ENCODE measurements at regions not wholly inside any gene's neighbourhood (a gene's known extent, or its start where the extent isn't known, plus 50 kb on each side); places are given as distances from the start of the nearest gene placed in this dataset.

- Histone ChIP-seq H3K36me3 (ENCODE audit: insufficient read depth, low read length) (no peaks in the 10 kb centered on the region), H3K4me3 (ENCODE audit: low read length) (no peak overlapping the region), H3K4me1 (ENCODE audit: insufficient read depth, low read length) (no peaks in the 10 kb centered on the region), H3K27ac (ENCODE audit: low read depth in 1 of 2, low read length in 2 of 2) (no peak overlapping the region), H3K9me3 (ENCODE audit: control insufficient read depth in 1 of 2, insufficient read depth in 1 of 2, low read length in 2 of 2) (peaks cover 0 to 12% of the 10 kb centered on the region in 2 experiments), H3K27me3 (ENCODE audit: control insufficient read depth in 1 of 2, insufficient read depth in 2 of 2, low read length in 2 of 2) (peaks cover 0 to 3% of the 10 kb centered on the region in 2 experiments)
- H3K9me3 Mint-ChIP-seq: no peaks in the 10 kb centered on the region
- ChIA-PET POLR2A (no interaction called here), CTCF (no interaction called here)
- intact Hi-C loops (cut with DNase I, micrococcal nuclease): no loop called here
- no peak overlapping the region for H3K4me3 Mint-ChIP-seq
- H3K36me3 Mint-ChIP-seq (ENCODE audit: low read depth): no peaks in the 10 kb centered on the region
- H3K4me1 Mint-ChIP-seq (ENCODE audit: low read depth): no peaks in the 10 kb centered on the region
- peaks cover 16% of the 10 kb centered on the region for H3K27me3 Mint-ChIP-seq
- TF ChIP-seq CTCF (IDR thresholded peaks at IDR 0.05): no peak
- ATAC-seq (ENCODE audit: poor library complexity) (no peak), DNase-seq (no peak)
- no peak overlapping the region for H3K27ac Mint-ChIP-seq
These were observed 179.0 kb upstream of the NECTIN1 start for GRCh38 chr11:119907878-119908572.

- H3K27me3 ChIP-seq (ENCODE audit: control insufficient read depth in 1 of 2, insufficient read depth in 2 of 2, low read length in 2 of 2): peaks cover 0 to 3% of the 10 kb centered on the region in 2 experiments
- peaks cover 16% of the 10 kb centered on the region for H3K27me3 Mint-ChIP-seq
- H3K9me3 ChIP-seq (ENCODE audit: control insufficient read depth in 1 of 2, insufficient read depth in 1 of 2, low read length in 2 of 2): peaks cover 0 to 12% of the 10 kb centered on the region in 2 experiments
- H3K27ac ChIP-seq (ENCODE audit: low read depth in 1 of 2, low read length in 2 of 2): no peak overlapping the region
- POLR2A ChIA-PET: no interaction called here
- H3K9me3 Mint-ChIP-seq: no peaks in the 10 kb centered on the region
- CTCF ChIA-PET: no interaction called here
- no peaks in the 10 kb centered on the region for H3K4me1 ChIP-seq (ENCODE audit: insufficient read depth, low read length)
- no peaks in the 10 kb centered on the region for H3K36me3 ChIP-seq (ENCODE audit: insufficient read depth, low read length)
- no peaks in the 10 kb centered on the region for H3K36me3 Mint-ChIP-seq (ENCODE audit: low read depth)
- no peak for TF ChIP-seq CTCF (IDR thresholded peaks at IDR 0.05)
- intact Hi-C loops (cut with DNase I, micrococcal nuclease): no loop called here
- H3K4me3 ChIP-seq (ENCODE audit: low read length): no peak overlapping the region
- no peaks in the 10 kb centered on the region for H3K4me1 Mint-ChIP-seq (ENCODE audit: low read depth)
- H3K27ac Mint-ChIP-seq: no peak overlapping the region
- no peak overlapping the region for H3K4me3 Mint-ChIP-seq
- DNase-seq: no peak
- ATAC-seq (ENCODE audit: poor library complexity): no peak
These were observed 178.3 kb upstream of the NECTIN1 start for GRCh38 chr11:119907122-119907851.

- Histone ChIP-seq H3K27me3 (ENCODE audit: control insufficient read depth in 1 of 2, insufficient read depth in 2 of 2, low read length in 2 of 2) (peaks cover 0 to 3% of the 10 kb centered on the region in 2 experiments), H3K27ac (ENCODE audit: low read depth in 1 of 2, low read length in 2 of 2) (no peak overlapping the region), H3K4me3 (ENCODE audit: low read length) (no peak overlapping the region), H3K4me1 (ENCODE audit: insufficient read depth, low read length) (no peaks in the 10 kb centered on the region), H3K9me3 (ENCODE audit: control insufficient read depth in 1 of 2, insufficient read depth in 1 of 2, low read length in 2 of 2) (peaks cover 0 to 12% of the 10 kb centered on the region in 2 experiments), H3K36me3 (ENCODE audit: insufficient read depth, low read length) (no peaks in the 10 kb centered on the region)
- DNase-seq (no peak), ATAC-seq (ENCODE audit: poor library complexity) (no peak)
- intact Hi-C loops (cut with DNase I, micrococcal nuclease): no loop called here
- CTCF ChIA-PET: no interaction called here
- no peaks in the 10 kb centered on the region for H3K36me3 Mint-ChIP-seq (ENCODE audit: low read depth)
- POLR2A ChIA-PET: no interaction called here
- H3K27me3 Mint-ChIP-seq: peaks cover 14% of the 10 kb centered on the region
- no peak overlapping the region for H3K4me3 Mint-ChIP-seq
- H3K27ac Mint-ChIP-seq: no peak overlapping the region
- no peak for TF ChIP-seq CTCF (IDR thresholded peaks at IDR 0.05)
- no peaks in the 10 kb centered on the region for H3K4me1 Mint-ChIP-seq (ENCODE audit: low read depth)
- H3K9me3 Mint-ChIP-seq: no peaks in the 10 kb centered on the region
These were observed 177.4 kb upstream of the NECTIN1 start for GRCh38 chr11:119906376-119906775.
